ENCODE measurements at regions not wholly inside any gene's neighbourhood (a gene's known extent, or its start where the extent isn't known, plus 50 kb on each side); places are given as distances from the start of the nearest gene placed in this dataset.

DNA sequence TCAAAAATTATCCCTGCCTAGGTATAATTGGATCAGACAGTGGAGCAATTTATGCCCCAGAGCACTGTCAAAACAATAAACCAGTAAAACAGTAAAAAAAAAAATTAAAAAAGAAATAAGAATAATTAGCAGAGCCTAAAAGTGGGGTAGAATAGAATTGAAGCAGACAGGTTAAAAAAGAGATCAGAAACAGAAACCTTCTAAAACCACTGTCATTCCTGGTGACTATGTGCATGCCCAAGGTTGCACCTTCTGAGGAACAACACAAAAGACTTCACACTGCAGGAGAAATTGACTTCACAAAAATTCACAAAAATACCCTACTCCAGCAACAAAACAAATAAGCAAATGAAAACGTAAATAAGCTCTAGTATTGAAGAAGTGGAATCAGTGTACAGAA lies 168.6 kb downstream of the SPANXA1 start:
- DNase-seq (ENCODE audit: low read depth) = no peak
- no peak overlapping the region for H3K4me3 ChIP-seq (ENCODE audit: low read depth, low read length)
- TF ChIP-seq, protein P1, sequence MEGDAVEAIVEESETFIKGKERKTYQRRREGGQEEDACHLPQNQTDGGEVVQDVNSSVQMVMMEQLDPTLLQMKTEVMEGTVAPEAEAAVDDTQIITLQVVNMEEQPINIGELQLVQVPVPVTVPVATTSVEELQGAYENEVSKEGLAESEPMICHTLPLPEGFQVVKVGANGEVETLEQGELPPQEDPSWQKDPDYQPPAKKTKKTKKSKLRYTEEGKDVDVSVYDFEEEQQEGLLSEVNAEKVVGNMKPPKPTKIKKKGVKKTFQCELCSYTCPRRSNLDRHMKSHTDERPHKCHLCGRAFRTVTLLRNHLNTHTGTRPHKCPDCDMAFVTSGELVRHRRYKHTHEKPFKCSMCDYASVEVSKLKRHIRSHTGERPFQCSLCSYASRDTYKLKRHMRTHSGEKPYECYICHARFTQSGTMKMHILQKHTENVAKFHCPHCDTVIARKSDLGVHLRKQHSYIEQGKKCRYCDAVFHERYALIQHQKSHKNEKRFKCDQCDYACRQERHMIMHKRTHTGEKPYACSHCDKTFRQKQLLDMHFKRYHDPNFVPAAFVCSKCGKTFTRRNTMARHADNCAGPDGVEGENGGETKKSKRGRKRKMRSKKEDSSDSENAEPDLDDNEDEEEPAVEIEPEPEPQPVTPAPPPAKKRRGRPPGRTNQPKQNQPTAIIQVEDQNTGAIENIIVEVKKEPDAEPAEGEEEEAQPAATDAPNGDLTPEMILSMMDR (IDR thresholded peaks at IDR 0.05; ENCODE audit: insufficient read depth, low read depth, low read length) = no peak

DNA sequence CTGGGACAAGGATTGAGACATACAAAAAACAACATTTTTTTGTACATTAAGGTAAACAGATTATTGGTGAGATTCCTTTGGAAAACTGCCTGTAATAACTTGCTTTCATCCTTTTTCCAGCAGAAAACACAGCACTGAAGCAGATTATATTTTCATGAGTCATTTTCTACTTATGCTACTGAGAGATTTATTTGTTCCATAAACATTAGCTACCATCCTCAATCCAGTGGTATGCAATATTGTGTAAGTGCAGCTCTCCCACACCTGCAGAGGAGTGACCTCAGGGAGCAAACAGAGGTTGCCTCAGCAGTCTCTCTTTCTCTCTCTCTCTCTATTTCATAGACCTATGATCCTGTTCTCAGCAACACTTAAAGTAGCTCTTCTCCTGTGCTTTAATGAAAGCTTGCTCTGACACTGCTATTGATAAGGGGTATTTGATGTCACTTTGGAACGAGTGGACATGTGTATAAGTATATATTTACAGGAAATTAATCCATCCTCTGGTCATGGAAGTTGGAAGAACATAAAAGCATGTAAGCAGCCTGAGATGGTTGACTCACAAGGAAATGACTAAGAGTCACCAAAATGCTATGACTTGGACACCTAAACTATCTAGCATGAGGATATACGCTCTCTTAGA lies 163.7 kb upstream of the SPANXC start:
- H3K4me3 ChIP-seq (ENCODE audit: low read depth, low read length) = no peak overlapping the region
- DNase-seq (ENCODE audit: low read depth) = peak; percentile 79

DNA sequence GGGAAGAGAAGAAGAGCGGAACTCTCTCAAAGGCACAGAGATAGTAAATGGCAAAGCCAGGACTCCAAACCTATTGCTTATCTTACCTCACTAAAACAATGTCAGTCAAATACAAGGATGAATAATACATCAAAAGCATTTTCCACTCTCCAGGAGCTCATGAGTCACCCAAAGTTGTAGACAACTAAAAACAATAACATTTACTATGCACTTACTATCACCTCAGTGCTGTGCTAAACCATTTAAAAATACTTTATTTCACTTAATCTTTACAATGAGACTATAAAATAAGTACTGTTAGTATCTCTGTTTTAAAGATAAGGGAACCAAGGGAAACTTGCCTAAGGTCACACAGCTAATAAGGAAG lies 163.2 kb upstream of the SPANXC start:
- TF ChIP-seq, protein P1 (IDR thresholded peaks at IDR 0.05; ENCODE audit: insufficient read depth, low read depth, low read length) = no peak
- no peak overlapping the region for H3K4me3 ChIP-seq (ENCODE audit: low read depth, low read length)
- DNase-seq (ENCODE audit: low read depth) = no peak

More for the DNA sequence above, 163.7 kb upstream of the SPANXC start:
- TF ChIP-seq, protein P1 (IDR thresholded peaks at IDR 0.05; ENCODE audit: insufficient read depth, low read depth, low read length) = no peak

DNA sequence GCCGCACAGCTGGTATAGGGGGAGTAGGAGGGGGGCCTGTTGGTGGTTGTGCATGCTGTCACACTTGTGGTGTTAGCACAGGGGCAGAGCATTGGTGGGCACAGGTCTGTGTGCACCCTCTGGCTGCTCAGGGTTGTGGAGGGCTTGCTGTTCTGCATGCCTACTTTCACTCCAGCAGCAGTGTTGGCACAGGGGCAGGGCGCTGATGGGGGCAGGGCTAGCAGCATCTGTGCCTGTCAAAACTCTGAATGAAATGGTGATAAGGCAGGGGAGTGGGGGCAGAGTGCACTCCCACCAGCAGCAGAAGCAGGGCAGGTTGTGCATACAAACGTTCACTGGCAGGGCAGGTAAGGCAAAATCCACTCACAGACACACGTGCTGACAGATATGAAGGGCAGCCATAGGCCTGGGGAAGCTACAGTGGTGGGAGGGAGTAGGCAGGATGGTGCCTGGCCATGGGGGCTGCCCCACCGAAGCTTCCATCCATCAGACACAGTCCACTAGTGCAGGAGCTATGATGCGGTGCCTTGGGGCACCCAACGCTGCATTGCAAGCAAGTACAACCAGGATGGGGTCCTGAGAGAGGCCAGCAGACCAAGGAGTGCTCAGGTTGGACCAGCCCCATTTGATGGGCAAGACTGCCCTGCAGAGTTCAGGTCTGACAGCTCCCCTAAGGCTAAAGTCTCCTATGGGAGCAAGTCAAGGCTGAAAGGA lies 160.7 kb upstream of the SPANXC start:
- H3K4me3 ChIP-seq (ENCODE audit: low read depth, low read length) = no peak overlapping the region
- TF ChIP-seq, protein P1 (IDR thresholded peaks at IDR 0.05; ENCODE audit: insufficient read depth, low read depth, low read length) = no peak

DNA sequence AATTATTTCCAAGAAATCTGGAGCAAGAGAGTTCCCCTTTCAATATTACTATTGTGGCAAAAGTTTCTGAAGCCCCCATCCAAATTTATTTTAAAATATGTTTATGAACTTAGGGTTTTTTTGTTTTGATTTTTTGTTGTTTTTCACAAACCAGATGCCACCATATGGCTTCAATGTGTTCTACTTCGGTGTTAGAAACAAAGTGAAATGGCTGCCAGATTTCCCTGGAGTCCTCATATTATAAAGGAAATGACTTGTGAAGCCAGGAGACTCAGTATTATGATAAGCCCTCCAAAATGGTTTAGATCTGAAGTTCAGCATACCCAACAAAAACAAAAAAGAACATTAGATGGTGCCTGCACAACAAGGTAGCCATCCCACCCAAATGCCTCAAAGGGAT lies 154.2 kb upstream of the SPANXC start:
- H3K4me3 ChIP-seq (ENCODE audit: low read depth, low read length) = no peak overlapping the region
- DNase-seq (ENCODE audit: low read depth) = no peak
- TF ChIP-seq, protein P1 (IDR thresholded peaks at IDR 0.05; ENCODE audit: insufficient read depth, low read depth, low read length) = no peak

More for the DNA sequence above, 160.7 kb upstream of the SPANXC start:
- DNase-seq (ENCODE audit: low read depth) = no peak

DNA sequence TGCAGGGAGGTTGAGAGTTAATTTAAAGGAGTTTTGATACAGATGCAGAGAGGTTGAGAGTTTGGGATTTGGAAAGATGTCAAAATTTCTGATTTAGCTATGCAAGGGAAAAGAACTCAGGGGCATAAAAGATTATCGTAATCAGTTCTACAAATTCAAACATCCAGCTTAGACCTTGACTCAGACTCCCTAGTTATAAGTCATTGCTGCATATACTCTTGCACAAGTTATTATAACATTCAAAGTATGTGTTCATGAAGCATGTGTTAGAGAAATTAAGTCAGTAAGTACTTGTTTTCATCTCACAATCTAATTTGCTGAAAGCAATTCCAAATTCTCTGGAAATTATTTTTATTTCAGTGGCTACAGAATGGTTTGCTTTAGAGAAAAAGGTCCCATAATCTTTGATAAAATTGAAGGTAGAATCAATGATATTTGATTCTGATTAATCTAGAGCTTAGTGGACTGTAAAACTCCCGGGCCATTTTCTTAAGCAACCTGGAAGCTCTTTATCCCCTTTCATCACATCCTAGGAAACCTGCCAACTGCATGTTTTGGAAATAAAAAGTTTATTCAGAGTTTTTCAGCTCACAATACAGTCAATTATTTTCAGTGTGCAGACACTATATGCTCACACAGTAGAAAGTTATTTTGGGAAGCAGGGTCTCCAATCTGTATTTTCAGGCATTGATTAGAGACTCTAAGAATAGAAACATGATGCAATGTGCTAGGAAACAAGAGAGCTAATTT lies 132.9 kb upstream of the SPANXC start:
- TF ChIP-seq, protein P1 (IDR thresholded peaks at IDR 0.05; ENCODE audit: insufficient read depth, low read depth, low read length) = no peak
- no peak overlapping the region for H3K4me3 ChIP-seq (ENCODE audit: low read depth, low read length)
- peak; percentile 33 for DNase-seq (ENCODE audit: low read depth)
